Fibroblast of mammary gland (primary cell): ENCODE measurements at regions not wholly inside any gene's neighbourhood (a gene's known extent, or its start where the extent isn't known, plus 50 kb on each side); places are given as distances from the start of the nearest gene placed in this dataset.

Source experiments
- DNase-seq: peaks from one replicate; pipeline ENCODE4 v3.0.0-alpha.2; 2010; ENCODE audit warnings: low read depth
- H3K4me3 ChIP-seq: 2 replicates; pipeline ENCODE4 v1.5.1; 2011; ENCODE audit warnings: low read depth, mild to moderate bottlenecking, low read length, moderate library complexity; ENCODE audit not compliant: control insufficient read depth
- TF ChIP-seq, protein P1 (sequence below): conservative IDR thresholded peaks from 2 replicates; pipeline ENCODE4 v1.5.1; 2011; ENCODE audit warnings: low read depth, low read length, inconsistent platforms; ENCODE audit not compliant: control insufficient read depth, insufficient read depth

DNA sequence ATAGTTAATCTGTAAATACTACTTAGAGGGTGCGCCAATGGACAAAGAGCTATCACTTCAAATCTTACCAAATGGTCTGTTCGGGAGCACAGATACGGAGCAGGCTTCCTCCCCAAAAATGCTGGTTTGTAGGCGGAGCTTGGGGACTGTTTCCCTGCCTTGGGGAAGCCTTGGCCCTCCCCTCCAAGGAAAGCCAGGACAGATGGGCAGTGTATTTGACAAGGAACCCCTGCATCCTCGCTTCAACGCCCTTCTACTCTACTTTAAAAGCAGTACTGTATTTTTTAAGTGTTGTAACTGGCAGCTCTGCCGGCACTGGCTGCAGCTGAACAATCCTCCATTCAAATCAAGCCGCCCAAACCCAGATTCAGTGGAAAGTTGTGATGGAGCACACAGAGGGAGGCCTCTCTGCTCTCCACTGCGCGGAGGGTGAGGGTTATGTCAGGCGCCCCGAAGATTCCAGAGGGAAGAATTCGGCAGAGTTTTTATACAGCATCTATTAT, 83.1 kb upstream of the FNDC3B start:
- no peak overlapping the region for H3K4me3 ChIP-seq
- no peak for DNase-seq
- TF ChIP-seq, protein P1, sequence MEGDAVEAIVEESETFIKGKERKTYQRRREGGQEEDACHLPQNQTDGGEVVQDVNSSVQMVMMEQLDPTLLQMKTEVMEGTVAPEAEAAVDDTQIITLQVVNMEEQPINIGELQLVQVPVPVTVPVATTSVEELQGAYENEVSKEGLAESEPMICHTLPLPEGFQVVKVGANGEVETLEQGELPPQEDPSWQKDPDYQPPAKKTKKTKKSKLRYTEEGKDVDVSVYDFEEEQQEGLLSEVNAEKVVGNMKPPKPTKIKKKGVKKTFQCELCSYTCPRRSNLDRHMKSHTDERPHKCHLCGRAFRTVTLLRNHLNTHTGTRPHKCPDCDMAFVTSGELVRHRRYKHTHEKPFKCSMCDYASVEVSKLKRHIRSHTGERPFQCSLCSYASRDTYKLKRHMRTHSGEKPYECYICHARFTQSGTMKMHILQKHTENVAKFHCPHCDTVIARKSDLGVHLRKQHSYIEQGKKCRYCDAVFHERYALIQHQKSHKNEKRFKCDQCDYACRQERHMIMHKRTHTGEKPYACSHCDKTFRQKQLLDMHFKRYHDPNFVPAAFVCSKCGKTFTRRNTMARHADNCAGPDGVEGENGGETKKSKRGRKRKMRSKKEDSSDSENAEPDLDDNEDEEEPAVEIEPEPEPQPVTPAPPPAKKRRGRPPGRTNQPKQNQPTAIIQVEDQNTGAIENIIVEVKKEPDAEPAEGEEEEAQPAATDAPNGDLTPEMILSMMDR = no peak

DNA sequence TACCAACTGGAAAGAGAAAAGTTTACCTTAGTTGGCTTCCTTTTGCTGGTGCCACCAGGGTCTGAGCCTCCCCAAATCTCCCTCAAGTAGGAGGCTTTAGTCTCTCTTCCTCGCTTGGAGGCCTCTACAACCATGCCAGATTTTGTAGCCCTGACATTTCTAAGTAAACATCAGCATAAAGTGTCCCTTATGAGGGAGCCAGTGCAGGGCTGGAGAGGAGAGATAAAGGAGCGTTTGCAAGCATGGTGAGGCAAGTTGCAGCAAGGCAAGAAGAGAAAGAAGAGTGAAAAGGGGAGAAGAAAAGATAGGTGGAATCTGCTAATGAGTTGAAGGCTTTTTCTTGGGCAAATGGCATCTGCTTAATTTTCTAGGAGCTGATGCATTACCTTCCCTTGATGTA, 82.7 kb upstream of the FNDC3B start:
- DNase-seq = no peak
- no peak overlapping the region for H3K4me3 ChIP-seq
- TF ChIP-seq, protein P1 = no peak

DNA sequence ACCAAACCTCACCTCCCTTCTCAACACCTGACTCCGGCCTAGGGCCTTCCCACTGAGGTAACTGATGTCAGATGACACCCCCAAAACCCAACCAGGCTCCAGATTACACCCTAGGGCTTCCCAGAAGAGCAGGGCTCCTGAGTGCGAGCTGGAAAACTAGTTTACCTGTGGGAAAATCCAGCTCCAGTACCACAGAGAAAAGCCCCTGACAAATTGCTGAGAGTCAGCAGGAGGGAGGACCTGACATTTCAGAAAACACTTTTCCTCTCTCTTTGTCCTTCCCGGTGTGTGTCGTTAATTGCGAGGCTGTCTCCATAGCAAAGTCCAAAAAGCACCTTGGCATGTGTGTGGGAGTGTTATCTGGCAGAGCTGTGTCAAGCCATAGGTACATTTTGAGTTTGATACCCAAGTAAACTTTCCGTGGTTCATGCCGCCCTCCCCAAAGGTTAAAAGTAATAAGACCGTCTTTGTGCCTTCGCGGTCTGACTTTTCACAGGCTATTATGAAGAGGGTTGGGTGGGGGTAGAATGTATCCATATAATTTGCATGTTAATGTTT, 79.8 kb upstream of the FNDC3B start:
- TF ChIP-seq, protein P1 = no peak
- no peak for DNase-seq

DNA sequence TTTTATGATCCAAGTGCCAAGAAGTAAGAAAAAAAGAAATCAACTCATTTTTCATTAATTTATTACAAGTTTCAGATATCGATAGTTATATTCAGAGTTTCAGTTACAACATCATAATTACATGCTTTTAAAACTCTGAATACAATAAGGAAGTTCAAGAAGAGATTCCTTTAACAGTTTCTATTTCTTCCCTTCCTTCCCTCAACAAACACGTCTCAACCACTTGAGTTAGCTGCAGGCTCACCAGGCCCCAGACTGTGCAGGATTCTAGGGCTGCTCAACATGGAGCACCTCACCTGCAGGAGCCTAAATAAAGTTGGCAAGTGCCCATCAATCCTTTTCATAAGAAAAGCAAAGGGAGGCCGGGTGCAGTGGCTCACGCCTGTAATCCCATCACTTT, 79.2 kb upstream of the FNDC3B start:
- DNase-seq = no peak
- H3K4me3 ChIP-seq = no peak overlapping the region
- TF ChIP-seq, protein P1 = no peak

More for the DNA sequence above, 79.8 kb upstream of the FNDC3B start:
- H3K4me3 ChIP-seq = no peak overlapping the region

DNA sequence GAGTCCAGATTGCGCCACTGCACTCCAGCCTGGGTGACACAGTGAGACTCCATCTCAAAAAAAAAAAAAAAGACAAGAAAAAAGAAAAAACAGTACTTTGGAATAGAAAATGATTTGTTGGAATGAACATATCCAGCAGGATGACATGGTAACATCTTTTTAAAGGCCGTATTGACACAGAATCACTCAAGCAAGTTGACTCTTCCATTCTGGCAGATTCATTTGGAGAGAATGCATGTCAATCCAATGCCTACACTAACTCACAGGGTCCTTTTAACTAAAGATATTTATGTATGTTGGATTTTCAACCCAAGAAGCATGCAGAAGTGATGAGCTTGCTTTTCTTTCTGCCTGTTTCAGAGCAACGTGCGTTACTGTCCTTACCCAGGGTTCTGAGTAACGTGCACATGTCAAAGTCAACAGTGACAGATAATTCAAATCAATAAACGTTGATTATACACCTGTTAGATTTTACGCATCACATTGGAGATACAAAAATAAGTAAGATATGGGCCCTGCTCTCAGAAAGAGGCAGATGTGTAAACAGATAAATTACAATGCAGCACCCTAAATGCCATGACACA, 77.1 kb upstream of the FNDC3B start:
- H3K4me3 ChIP-seq = no peak overlapping the region
- DNase-seq = no peak
- TF ChIP-seq, protein P1 = no peak

DNA sequence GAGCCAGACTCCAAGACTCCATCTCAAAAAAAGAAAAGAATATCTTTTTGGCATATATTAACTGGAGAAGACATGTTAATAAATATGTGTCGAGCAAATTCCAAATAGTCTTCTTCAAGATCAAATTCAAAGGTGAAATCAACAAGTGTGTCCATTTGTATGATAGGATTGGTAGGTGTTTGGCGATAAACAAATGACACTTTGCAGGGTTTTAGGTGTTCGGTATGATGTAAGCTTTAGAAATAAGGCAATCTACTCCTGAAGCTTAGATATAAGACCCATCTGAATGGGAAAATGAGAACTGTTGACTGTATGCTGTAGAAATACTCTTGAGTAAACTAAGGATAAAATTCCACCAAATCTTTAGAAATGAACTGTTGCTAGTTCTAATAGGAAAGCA, 75.8 kb upstream of the FNDC3B start:
- H3K4me3 ChIP-seq = no peak overlapping the region
- no peak for DNase-seq
- TF ChIP-seq, protein P1 = no peak
